RPMI7951 (cell line): ENCODE measurements at regions not wholly inside any gene's neighbourhood (a gene's known extent, or its start where the extent isn't known, plus 50 kb on each side); places are given as distances from the start of the nearest gene placed in this dataset.

Experiments used
- DNase-seq: peaks from one replicate; pipeline ENCODE4 v3.0.0-alpha.2; 2012; ENCODE audit warnings: low read depth

- no peak for DNase-seq
Measured at GRCh38 chr5:56686337-56687195, 128.8 kb upstream of the MAP3K1 start.

GRCh38 chr5:56685503-56686217 lies 129.7 kb upstream of the MAP3K1 start:
- DNase-seq = no peak

- DNase-seq = no peak
Measured at GRCh38 chr5:56684159-56684558, 131.2 kb upstream of the MAP3K1 start.

GRCh38 chr5:56683733-56684132 lies 131.6 kb upstream of the MAP3K1 start:
- no peak for DNase-seq

- no peak for DNase-seq
Measured at GRCh38 chr5:56683281-56683680, 132.1 kb upstream of the MAP3K1 start.

GRCh38 chr5:56681346-56681745 lies 134.0 kb upstream of the MAP3K1 start:
- DNase-seq = peak; percentile 26

- DNase-seq = no peak
Measured at GRCh38 chr5:56680731-56681130, 134.6 kb upstream of the MAP3K1 start.

GRCh38 chr5:56677690-56678305 lies 137.6 kb upstream of the MAP3K1 start:
- no peak for DNase-seq

- peak; percentile 48 for DNase-seq
Measured at GRCh38 chr5:56676091-56676768, 139.1 kb upstream of the MAP3K1 start.

- no peak for DNase-seq
Measured at GRCh38 chr5:56674441-56674840, 140.9 kb upstream of the MAP3K1 start.

- no peak for DNase-seq
Measured at GRCh38 chr5:56673171-56673570, 142.2 kb upstream of the MAP3K1 start.

GRCh38 chr5:56671571-56671970 lies 143.8 kb upstream of the MAP3K1 start:
- peak; percentile 67 for DNase-seq

GRCh38 chr5:56670916-56671315 lies 144.4 kb upstream of the MAP3K1 start:
- peak; percentile 29 for DNase-seq

- peak; percentile 65 for DNase-seq
Measured at GRCh38 chr5:56669534-56670483, 145.5 kb upstream of the MAP3K1 start.

GRCh38 chr5:56668996-56669395 lies 146.4 kb upstream of the MAP3K1 start:
- no peak for DNase-seq

GRCh38 chr5:56667692-56668091 lies 147.7 kb upstream of the MAP3K1 start:
- DNase-seq = no peak

- DNase-seq = no peak
Measured at GRCh38 chr5:56666901-56667300, 148.4 kb upstream of the MAP3K1 start.

GRCh38 chr5:56665117-56665516 lies 150.2 kb upstream of the MAP3K1 start:
- DNase-seq = peak; percentile 68

- DNase-seq = no peak
Measured at GRCh38 chr5:56664025-56664424, 151.3 kb upstream of the MAP3K1 start.

GRCh38 chr5:56663523-56663922 lies 151.8 kb upstream of the MAP3K1 start:
- no peak for DNase-seq

GRCh38 chr5:56662893-56663292 lies 152.5 kb upstream of the MAP3K1 start:
- no peak for DNase-seq
